GM19238 (cell line): ENCODE measurements at regions not wholly inside any gene's neighbourhood (a gene's known extent, or its start where the extent isn't known, plus 50 kb on each side); places are given as distances from the start of the nearest gene placed in this dataset.
"Not testable (repeated sequence)": the region's sequence is repeated elsewhere in the genome, so short reads cannot be mapped to it uniquely, and the experiment has no call there.

ENCODE experiments used
- DNase-seq: peaks from one replicate; pipeline ENCODE4 v3.0.0; 2011; ENCODE audit warnings: low spot score; ENCODE audit not compliant: insufficient read length

DNA sequence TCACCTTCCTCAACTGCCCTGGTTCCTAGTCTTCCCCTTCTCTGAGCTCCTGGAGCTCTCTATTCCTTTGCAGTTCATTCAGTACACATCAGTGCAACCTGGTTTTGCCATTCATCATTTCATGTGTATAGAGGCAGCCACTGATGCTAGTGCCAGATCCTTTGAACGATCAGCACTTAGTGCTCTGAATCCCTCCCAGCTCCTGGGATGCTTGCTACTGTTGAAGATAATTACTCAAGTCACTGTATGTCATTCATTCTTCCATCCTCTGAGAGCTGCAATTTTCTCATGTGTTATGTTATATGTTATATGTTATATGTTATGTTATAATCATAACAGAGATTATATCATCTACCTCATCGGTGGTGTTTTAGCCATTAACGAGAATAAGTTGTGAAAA lies 98.5 kb upstream of the UXS1 start:
- DNase-seq: no peak

DNA sequence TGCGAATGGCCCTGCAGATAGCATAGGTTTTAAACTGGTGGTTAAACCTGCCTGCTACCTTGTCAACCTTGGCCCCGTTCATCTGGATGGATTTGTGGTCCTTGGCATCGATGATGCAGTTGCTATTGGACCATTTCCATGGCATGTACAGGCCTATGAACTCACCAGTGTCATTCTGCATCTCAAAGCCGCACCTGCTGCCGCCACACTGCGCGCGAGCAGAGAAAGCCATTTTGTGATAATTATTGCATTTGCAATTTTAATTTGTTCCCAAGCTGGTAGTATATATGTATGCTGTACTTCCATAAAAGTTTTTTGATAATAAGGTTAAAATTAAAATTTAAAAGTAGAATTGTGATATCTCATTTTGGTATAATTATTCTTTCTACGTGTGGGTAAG lies 94.8 kb upstream of the UXS1 start:
- no peak for DNase-seq

DNA sequence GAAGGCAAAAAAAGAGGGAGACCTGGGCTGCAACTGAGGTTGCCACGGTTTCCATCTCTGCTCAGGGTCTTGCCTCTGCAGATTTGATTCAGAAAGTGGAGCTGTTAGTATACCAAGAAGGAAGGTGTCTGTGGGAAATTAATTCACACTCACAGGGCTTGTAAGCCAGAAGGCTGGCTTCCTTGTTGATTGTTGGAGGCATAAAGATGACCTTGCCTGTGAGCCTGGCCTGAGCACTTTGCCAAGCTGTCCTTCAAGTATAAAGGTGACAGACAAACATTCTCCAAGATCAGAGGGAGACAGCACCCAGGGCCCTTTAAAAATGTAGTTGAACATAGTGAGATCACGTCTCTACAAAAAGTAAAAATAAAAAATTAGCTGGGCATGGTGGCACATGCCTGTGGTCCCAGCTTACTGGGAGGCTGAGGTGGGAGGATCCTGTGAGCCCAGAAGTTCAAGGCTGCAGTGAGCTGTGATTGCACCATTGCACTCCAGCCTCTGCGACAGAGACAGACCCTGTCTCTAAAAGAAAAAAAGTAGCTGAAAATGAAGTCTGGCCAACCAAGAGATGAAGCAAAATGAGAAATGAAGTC lies 91.2 kb upstream of the UXS1 start:
- no peak for DNase-seq

DNA sequence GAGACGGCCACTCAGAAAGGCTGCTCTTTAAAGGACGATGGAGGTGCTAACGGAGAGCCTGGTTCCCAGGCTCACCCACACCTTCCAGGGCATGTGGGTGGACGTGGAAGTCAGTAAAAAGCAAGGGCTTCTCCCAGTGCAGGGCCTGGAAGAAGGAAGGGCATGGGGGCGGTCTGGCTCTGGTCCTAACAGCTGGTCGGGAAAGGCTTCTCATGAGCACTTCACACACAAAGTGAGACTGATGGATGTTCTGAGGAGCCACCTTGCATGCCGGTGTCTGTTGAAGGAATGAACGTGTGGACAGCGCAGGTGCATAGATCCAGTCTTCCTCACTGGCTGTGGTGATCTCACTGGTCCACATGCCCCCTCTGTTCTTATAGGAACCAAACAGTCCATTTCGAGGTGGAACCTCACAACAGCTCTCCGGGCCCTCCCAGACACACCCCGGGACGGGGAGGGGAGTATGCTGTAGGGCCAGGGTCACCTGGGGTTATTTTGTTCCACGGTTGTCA lies 90.6 kb upstream of the UXS1 start:
- DNase-seq: no peak

DNA sequence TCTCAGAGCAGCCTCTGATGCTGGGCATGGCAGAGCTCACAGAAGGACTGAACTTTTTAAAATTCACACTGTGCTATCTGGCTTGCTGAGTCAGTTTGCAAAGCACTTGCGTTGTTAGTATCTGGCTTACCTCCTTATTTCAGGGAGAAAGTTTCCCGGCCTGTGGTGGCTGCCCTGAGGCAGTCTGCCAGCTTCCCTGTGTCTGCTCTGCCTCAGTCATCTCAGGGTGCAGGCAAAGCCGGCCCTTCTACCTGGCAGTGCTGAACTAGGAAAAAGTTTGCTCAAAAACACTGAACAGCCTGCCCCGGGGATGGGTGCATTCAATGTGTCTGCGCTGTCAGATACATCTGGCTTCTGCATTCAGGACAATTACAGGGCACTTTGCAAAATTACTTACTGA lies 90.2 kb upstream of the UXS1 start:
- no peak for DNase-seq

DNA sequence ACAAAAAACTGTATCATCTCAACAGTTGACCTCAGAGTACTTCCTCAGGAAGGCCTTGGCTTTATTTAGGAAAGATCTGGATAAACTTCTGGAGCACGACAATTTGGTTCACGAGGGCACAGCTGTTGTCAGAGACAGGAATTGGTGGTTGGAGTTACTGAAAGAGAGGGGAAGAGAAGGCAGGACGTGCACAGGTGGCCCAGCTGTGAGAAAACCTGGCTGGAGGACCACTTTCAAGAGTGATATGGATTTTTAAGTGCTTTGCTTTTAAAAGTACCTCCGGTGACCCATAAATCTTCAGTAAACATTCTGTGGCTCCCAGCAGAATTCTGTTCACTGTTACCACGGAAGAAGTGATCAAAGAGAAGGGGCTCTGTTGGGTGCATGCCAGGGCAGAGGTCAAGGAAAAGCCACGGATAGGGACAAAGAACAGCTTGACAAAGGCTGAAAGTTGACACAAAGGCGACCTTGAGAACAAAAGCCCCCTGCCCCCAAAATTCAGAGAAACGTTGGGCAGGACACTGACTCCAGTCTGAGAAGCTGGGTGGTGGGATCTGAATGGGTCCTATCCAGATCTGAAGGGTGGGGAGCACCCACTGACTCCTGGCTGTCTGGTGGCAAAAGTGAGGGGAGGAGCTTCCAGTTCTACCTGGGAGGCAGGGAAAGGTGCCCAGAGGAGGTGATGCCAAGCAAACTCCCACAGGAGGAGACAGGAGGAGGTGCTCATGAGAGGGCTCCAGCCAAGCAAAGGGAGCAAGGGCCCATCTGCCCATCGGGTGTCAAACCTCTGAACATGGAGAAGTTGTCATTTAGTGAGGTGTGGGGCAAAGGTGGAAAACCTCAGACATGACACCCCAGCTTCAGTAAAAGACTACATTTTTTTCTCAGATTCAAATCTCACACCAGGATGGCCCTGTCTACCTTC lies 89.4 kb upstream of the UXS1 start:
- DNase-seq: not testable (repeated sequence)

DNA sequence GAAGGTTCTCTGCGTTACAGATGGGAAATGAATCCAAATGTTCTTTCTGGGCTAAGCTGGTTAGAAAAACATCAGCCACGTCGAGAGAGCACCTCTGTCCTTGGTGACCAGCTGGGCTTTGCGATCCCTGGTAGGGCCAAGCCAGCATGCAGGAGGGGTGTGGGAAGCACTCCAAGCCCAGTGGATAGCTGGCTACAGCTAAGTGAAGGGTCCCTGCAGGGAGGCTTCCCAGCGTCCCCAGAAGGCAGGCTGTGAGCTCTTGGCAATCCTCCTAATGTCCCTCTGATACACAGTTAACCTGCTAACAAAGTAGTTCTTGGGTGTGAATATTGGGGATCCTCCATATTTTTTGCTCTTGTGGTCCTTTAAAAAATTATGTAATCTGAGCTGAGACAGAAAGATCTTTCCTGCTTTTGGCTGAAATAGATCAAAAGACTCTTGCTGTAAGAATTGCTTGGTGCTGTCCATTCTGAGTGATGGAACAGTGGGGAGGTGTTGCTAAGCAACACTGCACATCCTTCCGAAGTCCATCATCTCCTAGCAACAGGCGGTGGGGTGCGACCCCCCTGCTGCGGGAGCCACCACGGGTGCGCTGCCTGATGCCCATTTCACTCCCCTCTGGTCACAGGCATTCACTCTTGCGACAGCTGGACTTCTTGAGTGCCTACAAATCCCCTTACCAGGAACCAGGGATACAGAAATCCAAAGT lies 88.5 kb upstream of the UXS1 start:
- DNase-seq: no peak

DNA sequence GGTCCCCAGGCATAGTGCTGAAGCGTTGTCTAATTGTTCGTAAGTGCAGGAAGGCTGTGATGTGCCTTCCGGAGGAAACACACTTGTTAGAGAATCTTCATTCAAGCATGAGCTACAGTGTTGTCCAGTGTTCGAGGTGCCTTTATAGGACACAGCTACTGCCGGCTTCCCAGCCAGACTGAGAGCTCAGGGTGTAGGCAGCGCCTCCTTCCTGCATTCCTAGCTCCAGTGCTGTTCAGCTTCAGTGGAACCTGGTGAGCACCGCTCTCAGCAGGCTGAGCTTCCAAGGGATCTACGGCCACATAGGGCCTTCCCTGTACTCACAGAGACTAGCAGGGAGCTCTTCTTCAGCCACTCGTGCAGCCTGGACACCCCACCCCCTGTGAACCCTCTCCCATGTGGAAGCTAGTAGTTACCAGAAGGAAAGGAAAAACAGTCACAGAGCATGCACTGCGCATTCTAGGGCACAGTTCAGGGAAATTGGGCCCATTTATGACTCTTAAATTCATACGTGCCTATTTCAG lies 87.9 kb upstream of the UXS1 start:
- DNase-seq: not testable (repeated sequence)

DNA sequence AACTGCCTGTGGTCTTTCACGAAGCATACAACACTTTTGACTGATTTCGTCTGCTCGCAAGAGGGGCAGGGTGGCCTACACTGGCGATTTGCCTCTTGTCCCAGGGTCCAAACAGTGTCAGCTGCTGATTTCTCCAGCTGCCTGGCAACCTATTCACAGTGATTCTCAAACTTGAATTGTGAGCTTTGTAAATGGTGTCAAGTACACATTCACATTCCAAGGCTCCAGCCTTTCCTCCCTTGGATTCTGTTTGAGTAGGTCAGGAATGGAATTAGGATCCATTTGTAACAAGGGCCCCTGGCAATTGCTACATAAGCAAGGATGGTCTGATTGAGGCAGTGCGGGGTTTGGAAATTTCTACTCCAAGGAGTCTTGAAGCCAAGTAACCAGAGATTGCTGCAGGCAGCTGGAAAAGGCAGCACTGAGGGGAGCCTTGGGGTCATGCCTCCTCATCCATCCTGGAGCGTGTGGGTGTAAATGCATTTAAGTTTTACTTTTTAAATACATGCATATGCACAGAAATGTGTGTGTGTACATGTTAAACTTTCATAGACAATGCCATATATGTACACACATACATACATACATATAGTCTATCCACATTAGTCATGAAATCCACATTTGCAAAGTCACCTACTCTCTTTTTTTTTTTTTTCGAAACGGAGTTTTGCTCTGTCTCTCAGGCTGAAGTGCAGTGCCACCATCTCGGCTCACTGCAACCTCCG lies 86.8 kb upstream of the UXS1 start:
- no peak for DNase-seq

DNA sequence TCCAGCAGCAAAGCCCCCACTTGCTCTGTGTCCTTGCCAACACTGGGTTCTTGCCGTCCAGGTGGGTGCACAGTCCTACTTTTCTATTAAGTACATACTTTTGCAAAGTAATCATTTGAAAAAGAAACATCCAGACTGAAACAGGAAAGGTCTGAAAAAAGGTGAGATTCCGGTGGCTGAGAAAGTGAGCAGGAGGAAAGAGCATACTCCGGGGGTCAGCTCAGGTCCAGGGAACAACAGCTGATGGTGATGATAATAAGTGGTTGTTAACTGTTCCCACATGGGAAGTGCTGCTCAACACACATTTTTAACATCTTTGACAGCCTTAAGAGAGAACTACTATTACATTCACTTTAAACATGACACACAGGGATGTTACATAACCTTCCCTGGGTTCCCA lies 86.1 kb upstream of the UXS1 start:
- no peak for DNase-seq

DNA sequence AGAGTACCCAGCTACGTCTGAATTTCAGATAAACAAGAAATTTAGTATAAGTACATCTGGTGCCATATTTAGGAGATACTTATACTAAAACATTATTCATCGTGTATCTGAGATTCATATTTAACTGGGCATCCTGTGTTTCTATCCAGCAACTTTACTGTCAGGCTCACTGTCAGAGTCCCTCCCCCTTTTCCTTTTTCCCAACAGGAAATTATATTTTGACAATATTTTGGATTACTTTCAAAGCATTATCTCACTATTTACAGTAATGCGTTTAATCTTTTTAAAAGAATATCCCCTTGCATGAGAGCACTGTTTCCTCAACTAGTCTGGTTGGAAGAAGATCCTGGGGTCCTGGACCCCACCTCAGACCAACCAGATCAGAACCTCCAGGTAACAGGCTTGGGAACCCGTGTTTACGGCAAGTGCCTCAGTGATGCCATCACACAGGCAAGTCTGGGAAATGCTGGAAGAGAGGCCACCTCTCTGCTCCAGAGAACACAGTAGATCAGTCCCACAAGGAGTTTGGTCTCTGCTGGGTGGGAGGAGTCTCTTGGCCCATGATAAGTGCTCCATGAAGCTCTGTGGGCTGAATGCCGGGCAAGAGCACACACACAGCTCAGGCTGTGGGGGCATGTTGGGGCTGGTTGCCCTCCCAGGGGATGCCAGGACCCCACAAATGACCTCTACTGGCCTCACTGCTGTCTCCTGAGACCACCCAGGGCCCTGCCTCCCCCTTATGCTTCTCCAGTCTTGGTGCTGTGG lies 84.2 kb upstream of the UXS1 start:
- no peak for DNase-seq

DNA sequence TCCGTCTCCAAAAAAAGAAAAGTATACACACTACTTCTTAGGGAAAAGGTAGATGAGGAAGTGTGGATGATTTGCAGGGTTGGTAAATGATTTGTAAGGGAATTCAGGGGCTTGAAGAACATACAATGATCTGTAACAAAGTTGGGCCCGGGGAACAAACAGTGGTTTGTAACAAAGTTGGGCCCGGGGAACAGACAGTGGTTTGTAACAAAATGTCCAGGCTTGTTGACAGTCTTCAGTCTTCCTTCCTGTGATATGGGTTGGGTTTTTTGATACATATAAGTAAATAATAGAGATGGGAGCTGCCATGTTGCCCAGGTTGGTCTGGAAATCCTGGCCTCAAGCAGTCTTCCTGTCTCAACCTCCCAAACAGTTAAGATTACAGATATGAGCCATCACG lies 83.3 kb upstream of the UXS1 start:
- DNase-seq: no peak

DNA sequence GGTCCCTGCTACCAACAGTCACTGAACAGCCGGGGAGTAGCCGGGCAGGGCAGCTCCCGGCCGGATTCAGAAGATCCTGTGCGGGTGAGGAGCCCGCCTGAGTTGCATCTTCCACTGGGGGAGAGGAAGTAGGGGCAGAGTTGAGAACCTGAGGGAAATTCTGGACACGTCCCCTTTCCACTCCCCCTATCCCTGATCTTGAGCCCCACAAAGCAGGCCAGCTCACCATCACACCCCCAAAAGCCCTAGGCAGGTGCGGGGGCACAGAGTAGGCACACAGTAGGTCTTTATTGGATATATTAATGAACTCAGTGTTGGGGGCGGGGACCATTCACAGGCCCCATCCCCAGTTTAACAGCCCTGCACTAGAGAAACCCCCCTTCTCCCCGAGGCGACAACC lies 81.9 kb upstream of the UXS1 start:
- no peak for DNase-seq

DNA sequence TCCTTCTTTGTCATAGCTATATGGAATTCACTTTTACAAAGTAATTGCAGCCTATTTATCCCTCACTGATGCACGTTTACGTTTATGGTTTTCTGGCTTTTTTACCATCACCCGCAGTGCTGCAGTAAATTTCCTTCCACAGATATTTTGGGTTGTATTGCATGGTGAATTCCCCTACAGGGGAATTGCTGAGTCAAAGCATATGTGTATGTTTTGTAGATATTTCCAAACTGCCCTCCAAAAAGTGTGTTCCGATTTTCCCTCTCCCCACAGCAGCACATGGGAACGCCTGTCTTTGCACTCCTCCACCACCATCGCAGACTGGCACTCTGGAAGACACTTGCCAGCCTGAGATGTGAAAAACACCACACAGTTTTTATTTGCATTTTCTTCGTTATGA lies 80.6 kb upstream of the UXS1 start:
- DNase-seq: no peak

DNA sequence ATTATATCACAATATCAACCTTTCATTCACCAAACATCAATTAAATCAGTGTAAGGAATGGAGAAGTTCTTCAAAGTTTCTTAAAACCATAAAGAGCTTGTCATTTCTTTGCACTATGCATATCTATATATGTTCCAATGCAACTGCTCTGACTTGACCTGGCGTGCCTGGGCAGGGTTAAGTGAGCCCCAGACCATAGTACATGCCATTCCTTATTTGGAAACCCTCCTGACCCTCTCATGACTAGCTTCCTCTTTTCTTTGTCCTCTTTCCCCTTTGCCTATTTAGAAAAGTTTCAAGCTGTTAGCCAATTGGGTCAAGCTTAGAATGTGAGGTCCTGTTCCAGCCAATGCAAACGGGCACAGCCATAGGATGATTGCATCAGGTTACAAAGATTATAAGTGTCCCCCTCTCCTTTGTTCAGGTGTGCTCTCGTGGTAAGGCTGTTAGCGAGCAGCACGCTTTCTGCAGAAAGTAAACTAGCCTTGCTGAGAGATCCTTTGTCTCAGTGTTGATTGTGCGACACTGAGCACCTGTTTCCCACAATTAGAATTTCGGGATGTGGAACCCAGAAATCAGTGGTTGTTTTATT lies 78.2 kb upstream of the UXS1 start:
- no peak for DNase-seq

DNA sequence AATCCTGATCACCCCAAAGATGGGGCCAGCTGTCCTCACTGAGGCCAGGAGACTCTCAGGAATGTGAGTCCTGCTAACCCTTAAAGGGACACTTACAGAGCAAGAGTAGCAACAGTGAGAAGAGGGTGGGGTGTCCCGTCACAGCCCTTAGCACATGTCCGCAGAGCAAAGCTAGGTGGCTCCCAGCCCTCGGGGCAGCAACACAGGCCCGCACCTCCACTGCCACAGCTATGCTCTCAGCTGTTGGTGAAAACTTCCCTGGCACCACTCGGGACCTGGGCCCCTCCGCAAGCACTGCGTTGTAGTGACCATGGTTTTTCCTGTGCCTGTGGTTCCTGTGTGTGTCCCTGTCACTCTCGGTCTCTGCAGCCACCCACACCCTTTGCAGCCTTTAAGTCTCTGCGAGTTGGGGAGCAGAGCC lies 76.4 kb upstream of the UXS1 start:
- DNase-seq: no peak

DNA sequence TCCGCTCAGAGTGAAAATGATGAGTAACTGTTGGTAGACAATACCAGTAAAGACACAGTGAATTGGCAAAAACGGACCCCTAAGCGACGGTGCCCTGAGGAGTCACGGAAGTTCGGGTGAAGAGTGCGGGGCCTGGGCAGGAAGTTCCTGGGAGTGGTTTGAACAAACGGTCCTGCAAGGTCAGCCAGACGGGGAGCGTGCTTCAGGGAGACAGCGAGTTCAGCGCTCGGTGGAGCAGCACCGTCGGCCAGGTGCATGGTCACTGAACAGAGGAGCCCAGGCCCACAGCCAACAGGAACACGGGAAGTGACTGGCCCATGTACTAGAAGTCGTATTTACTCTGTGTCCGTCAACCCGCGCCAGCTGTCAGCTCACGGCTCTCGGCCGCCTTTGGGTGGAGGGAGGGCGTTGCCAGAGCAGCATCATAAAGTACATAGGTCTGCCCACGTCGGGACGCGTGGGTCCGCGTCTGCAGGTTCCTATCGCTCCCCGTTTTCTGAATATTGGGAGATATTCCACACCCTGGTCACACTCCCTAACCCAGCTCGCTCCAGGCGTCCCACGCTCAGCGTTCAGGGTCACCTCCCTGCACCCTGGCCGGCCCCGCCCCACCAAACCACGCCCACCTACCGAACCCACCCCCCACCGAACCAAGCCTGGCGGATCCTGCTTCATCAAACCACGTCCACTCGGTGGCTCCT lies 75.6 kb upstream of the UXS1 start:
- peak; percentile 27 for DNase-seq

DNA sequence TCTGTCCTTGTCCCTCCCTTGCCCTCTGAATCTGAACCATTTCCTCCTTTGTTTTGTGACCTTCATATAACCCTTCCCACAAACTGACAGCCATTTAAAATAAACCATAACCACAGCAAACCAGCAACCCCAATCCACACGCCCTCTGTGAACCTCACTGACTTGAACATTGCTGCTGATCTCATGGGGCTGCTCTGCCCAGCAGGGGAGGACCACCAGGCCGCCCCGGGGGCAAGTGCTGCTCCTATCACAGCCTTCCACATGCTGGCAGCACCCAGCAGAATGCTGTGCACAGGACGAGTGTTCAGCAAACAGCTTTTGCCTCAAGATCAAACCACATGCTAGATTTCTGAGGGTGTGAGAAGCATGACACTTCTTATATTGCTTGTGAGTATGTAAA lies 73.9 kb upstream of the UXS1 start:
- no peak for DNase-seq

DNA sequence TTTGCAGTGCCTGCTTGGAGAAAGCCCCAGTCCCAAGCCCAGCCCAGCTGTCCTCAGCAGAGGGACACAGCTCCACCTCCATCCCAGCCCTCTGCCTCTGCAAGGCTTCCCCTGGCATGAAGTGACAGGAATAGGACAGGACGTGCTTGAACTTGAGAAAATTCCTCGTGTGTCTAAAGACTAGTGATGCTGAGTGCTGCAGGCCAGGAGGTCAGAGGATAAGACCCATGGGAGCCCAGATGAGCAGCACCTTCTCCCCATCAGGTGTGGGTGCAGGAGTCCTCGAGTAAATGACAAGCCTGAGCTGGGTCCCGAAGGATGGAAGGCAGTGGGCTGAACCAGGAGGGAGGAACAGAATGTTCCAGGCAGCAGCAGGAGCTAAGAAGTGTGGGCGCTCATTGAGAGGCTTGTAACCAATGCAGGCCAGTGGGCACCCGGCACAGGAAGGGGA lies 67.8 kb upstream of the UXS1 start:
- no peak for DNase-seq
